GM20000 (cell line): ENCODE measurements at regions not wholly inside any gene's neighbourhood (a gene's known extent, or its start where the extent isn't known, plus 50 kb on each side); places are given as distances from the start of the nearest gene placed in this dataset.
"Not testable (repeated sequence)": the region's sequence is repeated elsewhere in the genome, so short reads cannot be mapped to it uniquely, and the experiment has no call there.

Experiments
- DNase-seq: peaks from one replicate; pipeline ENCODE4 v3.0.0; 2012; ENCODE audit warnings: low spot score
- TF ChIP-seq, protein P1 (sequence below): IDR thresholded peaks from 2 replicates; pipeline ENCODE4 v1.5.1; 2012; ENCODE audit warnings: mild to moderate bottlenecking, control low read depth; ENCODE audit errors: extremely low read depth, missing control alignments

DNA sequence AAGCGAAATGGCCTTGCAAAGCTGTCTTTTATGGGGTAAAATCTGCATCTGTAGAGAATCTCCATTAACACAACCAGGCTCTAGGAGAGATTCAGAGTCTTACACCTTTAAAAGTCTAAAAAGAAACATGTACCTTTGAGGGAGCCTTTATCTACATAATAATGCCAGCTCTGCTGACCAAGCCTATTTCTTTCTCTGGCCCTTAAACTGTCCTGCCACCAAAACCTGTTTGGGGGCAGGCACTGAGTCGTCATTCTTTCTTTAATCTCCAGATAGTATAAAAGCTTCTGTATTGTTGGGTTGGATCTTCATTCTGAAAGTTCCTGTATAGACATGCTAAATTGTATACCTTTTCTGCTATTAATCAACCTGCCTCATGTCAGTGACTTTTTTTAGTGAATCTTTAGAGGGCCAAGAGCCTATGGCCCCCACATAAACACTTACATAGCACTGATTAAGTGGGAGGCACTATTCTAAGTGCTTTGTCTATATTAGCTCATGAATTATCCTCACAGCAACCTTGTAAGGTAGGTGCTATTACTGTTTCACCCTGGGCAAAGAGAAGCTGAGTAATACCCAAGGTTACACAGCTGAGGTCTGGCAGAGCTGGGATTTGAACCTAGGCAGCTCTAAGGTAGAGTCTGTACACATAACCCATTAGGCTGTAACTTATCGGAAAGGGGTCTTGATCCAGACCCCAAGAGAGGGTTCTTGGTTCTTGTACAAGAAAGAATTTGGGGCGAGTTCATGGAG is 232.3 kb upstream of the DTNBP1 start:
- DNase-seq = no peak
- TF ChIP-seq, protein P1, sequence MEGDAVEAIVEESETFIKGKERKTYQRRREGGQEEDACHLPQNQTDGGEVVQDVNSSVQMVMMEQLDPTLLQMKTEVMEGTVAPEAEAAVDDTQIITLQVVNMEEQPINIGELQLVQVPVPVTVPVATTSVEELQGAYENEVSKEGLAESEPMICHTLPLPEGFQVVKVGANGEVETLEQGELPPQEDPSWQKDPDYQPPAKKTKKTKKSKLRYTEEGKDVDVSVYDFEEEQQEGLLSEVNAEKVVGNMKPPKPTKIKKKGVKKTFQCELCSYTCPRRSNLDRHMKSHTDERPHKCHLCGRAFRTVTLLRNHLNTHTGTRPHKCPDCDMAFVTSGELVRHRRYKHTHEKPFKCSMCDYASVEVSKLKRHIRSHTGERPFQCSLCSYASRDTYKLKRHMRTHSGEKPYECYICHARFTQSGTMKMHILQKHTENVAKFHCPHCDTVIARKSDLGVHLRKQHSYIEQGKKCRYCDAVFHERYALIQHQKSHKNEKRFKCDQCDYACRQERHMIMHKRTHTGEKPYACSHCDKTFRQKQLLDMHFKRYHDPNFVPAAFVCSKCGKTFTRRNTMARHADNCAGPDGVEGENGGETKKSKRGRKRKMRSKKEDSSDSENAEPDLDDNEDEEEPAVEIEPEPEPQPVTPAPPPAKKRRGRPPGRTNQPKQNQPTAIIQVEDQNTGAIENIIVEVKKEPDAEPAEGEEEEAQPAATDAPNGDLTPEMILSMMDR = no peak

DNA sequence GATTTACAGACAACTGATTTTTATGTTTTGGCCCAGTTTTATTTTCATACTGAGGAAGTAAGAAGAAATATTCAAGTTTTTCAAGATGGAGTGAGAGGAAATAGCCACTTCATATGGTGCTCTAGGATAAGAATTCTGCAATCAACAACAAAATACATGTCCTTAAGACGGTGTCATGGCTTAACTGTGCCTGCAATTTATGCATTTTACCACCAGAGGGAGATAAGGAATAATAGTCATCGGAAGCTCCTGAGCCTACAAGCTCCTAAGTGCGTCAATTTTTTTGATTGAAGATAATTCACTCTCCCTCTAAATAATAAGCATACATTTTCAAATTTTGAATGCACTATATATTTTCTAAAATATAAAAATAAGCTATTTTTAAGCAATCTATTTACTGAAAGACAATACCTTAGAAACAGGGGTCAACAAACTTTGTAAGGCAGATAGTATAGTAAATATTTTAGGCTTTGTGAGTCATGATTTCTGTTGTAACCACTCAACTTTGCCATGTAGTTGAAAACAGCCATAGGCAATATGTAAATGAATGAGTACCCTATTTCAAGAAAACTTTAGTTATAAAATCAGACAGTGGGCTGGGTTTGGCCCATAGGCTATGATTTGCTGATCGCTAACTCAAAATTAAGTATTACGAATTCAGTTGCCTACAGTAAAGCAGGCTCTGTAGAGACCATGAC is 230.9 kb upstream of the DTNBP1 start:
- DNase-seq = no peak
- TF ChIP-seq, protein P1 = no peak

DNA sequence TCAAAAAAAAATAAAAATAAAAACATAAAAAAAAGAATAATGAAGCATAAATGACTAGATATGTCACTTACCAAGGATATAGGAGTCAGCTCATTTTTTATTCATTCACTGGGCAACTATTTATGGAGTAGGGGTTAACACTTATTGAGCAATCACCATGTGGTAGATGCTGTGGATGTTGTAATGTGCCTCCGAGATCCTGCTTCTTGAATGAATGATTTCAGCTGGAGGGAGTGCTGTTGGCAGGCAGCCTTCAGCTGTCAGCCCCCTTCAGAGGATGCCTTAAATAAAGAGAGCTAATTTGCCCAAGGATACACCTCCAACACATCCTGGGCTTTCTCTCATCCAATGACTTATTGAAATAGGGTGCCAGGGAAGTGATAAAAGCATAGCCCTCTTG is 229.5 kb upstream of the DTNBP1 start:
- TF ChIP-seq, protein P1 = no peak

DNA sequence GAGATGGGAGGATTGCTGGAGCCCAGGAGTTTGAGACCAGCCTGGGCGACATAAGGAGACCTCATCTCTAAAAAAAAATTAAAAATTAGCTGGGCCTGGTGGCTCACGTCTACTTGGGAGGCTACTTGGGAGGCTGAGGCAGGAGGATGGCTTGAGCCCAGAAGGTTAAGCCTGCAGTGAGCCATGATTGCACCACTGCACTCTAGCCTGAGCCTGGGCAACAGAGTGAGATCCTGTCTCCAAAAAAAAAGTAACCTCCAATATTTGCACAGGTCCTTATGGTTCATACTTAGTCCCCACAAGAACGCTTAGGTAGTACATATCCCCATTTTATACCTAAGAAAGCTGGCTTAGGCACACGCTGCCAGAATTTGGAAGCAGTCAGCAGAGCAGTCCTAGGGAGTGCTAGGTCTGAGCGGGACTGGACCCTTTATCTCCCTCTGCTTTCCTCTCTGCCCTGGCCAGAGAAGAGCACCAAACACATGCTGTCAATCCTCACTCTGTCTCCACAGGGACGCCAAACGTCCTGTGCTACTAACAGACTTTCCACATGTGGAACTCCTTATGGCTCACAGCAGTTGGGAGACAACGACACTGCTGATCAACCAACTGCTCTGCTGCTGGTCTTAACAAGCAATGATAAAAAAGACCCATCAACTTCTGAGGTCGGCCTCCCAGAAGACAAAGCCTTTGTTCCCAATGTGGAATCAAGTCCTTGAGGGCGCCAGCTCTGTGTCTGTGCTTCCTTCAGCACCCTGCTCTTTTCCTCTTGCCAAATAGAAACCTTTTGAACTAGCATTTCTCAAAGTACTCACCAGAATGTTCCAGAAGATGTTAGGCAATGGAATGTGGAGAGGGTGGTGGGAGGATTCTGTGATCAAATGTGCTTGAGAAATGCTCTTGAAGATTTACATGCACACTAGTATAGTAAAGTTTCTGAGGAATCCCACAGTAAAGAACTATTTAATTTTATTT is 226.3 kb upstream of the DTNBP1 start:
- DNase-seq = no peak
- TF ChIP-seq, protein P1 = no peak

More for the DNA sequence above, 229.5 kb upstream of the DTNBP1 start:
- DNase-seq = no peak

DNA sequence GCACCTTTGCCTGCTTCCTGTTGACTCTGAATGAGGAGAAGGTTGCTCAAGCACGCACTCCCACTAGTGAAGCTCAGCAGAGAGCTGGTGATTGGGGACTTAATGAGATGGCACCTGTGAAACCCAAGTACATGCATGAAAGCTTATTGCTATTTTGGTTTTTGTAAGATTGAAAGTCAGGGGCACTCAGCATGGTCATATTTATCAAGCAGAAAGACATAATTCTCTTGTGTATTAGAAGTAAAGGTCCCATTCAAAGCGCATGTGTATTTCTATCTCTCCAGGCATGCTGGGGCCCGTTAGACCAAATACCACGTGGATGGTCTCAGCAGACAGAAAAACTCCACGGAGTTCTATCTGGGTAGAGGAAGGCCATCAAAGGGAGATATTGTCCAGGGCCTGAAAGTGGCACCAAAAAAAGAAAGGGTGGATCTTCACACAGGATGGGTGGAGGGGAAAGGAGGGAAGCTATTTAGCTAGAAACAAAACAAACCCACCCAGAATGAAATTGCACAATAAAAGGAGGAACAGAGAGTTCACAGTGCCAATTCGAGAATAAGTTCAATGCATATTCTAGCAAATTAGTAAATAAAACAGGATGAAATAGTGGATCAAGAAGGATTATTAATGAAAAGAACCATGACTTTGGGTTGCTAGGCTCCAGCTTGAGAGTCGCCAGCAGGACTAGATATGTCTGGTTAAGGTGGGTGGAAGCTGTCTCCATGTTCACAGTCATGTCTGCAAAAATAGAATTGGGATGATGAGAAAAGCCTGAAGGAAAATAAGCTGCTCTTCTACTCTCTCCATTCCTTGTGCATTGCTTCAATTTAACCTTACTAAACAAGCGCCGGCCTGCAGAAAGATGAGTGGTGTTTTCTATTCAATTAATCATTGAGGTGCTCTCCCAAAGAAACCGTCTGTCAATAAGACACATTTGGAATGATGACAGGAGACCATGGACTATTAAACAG is 224.9 kb upstream of the DTNBP1 start:
- DNase-seq = no peak

DNA sequence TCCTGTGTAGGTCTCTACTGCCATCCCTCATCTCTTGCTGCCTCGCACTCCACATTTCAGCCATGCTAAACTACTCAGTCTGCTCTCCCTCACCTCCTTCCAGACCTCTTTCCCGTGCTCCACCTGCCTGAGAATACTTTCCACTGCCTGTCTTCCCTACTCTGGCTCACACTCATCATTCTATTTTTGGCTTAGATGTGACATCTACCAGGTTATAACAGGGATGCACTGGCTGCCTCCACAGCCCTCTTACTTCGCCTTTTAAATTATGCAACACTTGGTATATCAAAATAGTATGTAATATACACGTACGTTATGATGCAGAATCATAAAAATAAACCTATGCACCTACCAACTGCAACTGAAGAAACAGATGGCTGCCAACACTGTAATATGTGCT is 222.8 kb upstream of the DTNBP1 start:
- TF ChIP-seq, protein P1 = no peak
- DNase-seq = no peak

More for the DNA sequence above, 224.9 kb upstream of the DTNBP1 start:
- TF ChIP-seq, protein P1 = no peak

DNA sequence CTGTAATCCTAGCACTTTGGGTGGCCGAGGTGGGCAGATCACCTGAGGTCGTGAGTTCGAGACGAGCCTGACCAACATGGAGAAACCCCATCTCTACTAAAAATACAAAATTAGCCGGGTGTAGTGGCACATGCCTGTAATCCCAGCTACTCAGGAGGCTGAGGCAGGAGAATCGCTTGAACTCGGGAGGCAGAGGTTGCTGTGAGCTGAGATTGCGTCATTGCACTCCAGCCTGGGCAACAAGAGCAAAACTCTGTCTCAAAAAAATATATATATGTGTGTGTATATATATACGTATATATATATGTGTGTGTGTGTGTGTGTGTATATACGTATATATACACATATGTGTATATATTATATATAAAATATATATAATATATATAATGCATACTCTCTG is 220.8 kb upstream of the DTNBP1 start:
- DNase-seq = not testable (repeated sequence)
